Activated CD4-positive, alpha-beta T cell treated with anti-CD3 and anti-CD28 coated beads, Interleukin-2, amount 50 U/mL, for 48 hours (primary cell): ENCODE measurements at regions not wholly inside any gene's neighbourhood (a gene's known extent, or its start where the extent isn't known, plus 50 kb on each side); places are given as distances from the start of the nearest gene placed in this dataset.

Experiments
- DNase-seq, 2 experiments: peaks; one replicate each; pipeline ENCODE4 v3.0.0-alpha.2; 2020

DNA sequence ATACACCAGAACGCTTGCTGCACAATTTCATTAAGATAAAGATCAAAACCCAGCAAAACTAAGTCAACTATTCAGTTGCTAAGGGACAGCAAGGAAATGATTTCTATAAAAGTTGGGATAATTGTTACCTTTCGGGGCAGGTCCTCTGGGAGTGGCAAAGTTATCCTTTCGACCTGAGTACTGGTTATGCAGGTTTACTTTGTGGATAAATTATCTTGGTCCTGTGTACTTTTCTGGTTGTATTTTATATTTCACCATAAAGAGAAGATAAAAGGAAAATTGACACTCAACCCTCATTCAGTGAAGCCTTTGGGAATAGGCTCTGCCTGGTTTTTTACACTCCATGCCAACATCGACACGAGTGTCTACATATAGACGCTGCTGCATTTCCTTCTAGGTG is 146.5 kb downstream of the SYK start:
- no peak for DNase-seq

DNA sequence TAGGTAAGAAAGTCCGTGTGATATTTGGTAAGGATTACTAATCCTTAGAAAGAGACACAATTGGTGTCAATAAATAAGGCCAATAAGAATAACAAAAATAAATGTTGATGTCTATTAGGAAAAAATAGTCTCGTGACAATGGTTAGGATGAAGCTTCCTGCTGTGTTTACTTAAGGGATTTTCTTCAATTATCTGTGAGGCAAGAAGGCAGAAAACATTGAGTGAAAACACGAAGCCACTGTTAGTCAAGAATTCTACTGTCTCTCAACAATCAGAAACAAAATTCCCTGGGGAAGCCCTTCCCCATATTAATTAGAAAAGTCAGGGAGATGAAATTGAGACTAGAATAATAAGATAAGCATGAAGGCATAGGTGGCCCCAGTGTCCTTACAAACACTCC is 149.0 kb downstream of the SYK start:
- no peak for DNase-seq

DNA sequence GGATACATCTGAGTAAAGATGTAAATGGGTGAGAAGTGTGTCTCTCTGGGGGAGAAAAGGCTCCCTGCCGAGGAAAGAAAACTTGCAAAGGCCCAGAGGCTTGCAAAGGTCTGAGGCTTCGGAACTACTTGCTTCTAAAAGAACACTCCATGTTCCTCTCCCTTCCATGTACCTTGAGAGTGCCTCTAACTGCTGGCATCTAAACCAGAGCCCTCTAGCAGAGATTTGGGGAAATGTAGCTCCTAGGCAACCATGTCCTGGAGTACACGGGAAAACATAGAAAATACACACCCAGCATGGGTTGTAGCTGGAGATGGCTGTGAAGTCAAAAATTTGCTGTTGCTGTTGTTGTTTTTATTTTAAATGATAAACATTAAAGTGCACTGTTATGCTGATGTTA is 151.6 kb downstream of the SYK start:
- DNase-seq = no peak

DNA sequence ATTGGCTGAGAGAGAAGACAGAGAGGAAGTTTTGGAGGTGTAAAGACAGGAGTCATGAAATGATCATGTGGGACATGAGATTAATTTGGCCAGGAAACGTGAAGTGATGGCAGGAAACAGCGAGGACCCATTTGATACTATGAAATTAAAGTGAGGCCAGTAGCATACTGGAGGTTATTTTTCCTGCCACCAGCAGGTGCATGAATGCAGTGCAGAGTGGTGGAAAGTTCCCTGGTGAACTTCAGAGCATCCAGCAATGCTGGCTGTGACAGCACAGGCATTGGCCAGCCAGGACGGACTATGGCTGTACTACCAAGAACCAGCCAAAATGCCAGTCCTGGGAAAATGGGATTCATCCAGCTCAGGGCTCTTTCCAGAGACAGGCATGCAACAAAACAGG is 152.2 kb downstream of the SYK start:
- no peak for DNase-seq

DNA sequence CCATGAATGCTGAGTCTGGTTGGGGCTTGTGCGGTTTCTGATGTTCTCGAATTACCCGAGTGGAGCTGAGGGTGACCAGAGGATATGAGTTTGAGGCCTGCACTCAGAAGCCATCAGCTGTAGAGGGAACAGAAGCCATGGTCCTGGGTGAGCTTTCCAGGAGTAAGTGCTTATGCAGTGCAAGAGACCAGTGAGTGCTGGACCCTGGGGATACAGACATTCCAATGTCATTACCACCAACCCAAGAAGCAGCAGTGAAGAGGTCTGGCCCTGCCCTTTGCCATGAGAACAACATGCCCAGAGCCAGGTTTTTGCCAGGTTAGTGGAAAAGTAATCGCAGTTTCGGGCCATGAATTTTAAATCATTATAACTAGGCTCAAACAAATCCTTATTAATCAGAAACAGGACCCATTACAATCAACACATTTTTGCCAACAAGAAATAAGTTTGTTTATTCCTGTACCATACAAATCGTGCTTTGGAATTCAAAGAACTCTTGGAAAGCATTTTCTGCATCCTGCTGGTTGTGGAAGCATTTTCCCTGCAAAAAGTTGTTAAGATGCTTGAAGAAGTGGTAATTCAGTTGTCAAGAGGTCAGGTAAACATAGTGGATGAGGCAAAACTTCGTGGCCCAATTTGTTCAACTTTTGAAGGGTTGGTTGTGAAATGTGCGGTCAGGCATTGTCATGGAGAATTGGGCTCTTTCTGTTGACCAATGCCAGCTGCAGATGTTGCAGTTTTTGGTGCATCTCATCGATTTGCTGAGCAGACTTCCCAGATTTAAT is 154.6 kb downstream of the SYK start:
- no peak for DNase-seq

DNA sequence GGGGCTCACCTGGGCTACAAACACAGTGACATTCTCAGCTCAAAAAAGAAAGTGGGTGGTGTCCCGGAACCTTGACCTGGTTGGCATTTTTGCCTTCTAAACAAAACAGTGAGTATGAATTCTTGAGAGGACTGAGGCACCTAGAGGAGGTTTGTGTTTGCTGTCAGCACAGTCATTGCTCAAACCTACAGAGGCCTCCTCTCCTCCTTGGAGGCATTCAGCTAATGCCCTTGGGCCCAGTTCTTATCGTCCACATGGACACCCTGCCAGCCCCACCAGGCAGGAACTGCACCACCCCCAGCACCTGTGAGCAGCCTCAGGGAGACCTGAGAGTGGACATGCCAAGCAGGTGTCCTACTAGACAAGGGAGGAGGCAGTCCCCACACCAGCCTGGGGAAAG is 156.7 kb downstream of the SYK start:
- no peak for DNase-seq

DNA sequence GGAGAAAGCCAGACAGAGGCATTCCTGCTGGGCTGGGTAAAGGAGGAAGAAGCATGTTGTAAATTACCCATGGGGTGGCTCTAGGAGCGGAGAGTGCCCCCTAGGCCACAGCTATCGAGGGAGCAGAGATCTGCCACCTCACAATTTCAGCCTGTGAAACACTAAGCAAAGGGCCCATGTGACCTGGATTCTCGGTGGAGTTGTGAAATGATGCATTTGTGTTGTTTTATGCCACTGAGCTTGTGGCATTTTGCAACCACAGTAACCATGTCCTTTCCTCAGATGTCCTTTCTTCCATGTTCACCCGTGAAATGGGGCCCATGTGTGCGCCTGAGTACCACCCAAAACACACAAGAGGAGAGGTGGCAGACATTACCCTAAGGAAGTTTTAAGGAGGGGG is 159.3 kb downstream of the SYK start:
- DNase-seq = no peak

DNA sequence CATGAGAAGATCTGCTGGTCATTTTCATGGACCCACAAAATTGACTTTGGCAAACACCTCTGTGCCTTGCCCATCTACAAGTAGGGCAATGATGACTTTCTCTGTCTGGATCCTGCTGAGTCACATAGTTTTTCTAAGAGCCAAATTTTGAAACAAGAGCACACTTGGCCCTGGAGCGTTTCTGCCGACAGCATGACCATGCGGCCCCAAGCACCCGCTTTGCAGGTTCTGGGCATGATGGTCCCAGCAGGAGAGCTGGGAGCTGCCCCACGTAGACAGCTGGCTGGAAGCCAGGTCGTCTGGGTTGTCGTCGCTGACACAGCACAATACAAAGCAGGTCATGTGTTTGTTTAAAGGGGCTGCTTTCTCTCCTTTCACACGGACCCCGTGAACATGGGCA is 159.8 kb downstream of the SYK start:
- DNase-seq = no peak

DNA sequence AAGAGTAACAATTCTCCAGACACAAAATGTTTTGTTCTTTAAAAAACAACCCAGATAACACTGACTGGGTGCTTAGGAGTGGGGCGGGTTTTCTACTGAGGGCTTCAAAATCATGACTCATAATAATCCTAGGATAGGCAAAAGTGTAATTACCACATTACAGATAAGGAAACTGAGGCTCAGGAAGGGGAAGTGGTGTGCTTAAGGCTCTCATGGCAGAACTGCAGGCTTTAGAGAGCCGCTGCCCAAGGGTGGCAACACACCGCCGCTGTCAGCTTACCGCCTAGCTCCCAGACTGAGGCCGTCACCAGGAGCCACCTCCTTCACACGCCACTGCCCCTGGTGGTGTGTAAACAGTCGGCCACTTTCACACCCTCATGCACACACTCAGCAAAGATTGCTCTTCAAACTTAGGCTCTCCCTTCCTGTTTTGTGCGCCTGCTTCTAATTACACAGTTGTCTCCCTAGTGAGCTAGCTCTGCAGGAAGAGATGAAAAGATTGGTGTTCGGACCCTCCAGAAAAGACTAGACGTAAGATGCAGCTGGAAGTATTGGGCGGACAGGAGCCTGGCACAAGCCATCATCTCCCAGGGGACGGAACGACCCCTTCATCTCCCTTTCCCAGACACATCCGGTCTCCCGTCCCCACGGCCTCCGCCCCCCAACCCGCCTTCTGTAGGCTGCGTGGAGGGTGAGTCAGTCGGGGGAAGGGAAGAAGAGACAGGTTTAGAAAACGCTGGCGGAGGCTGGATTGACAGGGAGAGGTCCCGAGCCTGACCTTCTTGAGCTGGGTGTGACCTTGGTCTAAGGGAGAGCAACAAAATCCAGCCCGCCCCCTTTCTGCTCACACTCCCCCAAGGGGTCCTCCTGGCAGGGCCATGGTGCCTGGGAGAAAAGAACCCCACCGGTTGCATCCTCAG is 162.7 kb downstream of the SYK start:
- peak; percentile 22 to 35 for DNase-seq

DNA sequence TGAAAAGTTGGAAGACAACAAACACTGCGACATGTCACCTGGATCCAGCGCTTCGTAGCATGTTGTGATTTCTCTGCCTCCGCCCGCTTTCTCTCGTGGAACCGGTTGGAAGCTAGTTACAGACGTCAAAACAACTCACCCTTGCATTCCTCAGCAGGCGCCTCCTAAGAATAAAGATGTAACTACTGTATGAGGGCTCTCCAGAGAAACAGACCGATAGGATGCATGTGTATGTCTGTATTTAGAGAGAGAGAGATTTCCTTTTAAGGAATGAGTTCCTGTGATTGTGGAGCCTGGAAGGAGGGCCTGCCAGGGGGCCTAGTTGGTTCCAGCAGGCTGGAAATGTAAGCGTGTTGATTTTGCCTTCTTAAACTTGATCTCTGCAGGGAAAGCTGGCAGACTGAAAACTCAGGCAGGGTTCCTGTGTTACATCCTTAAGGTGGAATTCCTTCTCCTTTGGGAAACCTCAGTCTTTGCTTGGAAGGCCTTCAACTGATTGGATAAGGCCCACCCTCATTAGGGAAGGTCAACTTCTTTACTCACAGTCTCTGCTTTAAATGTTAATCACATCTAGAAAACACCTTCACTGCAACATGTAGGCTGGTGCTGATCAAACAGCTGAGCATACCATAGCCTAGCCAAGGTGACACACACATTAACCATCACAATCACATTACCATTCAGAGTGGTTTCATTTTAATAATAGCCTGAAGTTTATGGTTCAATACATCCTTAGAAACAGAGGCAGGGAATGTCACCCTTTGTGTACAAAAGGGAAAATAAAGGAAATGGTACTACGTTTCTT is 163.8 kb downstream of the SYK start:
- DNase-seq = no peak

DNA sequence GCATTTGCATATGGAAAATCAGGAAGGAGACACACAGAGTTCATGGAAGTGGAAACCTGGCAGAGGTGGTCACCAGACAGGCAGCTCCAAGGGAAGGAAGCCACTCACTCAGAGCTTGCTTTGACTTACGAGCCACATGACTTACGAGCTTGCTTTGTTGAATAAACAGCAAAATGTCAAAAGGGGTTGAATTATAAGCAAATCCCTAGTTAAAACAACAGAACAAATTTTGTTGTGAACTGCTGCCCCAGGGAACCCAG is 164.3 kb downstream of the SYK start:
- DNase-seq = no peak

DNA sequence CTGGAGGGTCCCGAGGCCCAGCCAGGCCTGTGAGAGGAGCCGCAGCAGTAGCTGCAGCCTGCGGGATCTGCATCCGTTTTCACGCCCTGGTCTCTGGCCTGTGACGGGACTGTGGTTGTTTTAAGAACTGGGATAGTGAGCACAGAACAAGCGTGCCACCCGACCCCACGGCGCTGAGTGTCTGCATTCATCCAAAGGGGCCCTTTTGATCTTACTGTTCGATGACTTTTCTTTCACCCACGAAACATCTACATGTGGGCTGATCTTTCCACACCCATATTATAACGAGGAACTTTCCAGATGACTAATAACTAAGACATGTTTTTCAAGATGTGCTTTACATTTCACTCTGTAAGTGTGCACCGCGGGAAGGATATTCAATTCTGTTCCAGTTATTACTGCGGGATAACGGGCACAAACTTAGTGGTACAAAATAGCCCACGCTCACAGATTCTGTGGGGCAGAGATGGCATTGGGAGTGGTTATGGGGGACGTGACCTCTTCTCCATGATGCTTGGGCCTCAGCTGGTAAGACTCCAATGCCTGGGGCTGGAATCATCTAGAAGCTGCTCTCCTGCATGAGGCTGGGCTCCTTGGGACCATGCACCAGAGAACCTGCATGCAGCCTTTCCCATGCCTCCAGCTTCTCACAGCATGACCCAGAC is 165.0 kb downstream of the SYK start:
- DNase-seq = peak; percentile 61 to 68

DNA sequence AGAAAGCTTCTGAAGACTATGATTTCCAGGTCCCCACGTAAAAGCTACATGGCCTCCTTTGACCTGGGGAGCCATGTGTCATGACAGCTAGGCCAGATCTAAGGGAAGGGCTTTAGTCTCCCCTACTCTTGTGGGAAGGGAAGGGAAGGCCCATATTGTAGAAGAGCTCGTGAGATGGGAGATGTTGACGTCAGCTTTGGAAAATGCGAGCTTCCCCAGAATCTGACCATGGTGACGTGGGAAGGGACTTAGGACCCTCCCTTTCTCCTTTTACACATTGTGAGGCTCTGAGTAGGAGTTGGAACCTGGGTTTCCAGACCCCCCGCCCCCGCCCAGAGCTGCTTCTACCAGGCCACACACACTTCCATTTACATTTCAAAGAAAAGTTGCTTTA is 165.5 kb downstream of the SYK start:
- no peak for DNase-seq

DNA sequence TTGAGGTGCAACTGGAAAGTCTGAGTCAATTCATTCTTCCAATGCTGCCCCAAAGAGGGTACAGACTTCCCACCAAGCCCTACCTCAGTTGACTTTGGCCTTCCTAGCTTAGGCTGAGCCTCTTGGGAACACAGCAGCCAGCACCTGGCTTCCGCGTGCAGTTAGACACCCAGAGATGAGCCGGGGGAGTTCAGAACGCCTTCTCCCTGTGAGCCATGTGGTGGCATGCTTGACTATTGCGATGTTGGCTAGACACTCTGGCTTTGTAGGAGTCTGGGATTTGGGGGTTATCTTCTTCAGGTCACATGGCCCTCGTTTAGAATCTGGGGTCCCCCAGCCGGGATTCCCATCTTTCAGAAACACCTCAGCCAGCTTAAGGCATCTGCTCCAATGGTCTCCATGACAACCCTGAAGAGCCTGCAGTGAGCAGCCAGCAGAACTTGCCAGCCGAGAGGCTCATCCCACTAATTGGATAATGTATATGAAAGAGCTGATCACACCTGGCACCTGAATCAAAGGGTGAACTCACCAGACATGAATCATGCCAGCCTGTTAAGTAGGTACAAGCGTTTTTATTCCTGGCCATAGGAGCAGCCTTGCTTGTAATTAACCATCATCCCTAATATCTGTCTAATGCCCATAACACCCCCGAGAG is 167.5 kb downstream of the SYK start:
- no peak for DNase-seq

DNA sequence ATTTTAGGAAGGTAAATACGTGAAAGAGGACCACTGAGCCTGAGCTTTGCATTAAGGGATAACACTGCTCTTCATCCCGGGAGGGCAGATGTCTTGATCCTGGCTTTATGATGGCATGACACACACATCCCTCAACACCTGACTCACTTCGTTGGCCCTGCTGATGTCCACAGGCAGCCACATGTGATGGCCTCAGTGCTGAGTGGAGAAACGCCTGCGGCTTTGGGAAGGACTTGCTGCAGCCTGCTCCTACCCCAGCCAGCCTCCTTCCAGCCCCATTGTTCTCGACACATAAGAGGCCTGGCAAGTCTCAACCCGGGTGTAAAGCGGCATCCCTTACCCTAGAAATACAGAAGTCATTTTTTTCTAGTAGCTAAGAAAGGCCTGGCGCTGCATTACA is 169.0 kb downstream of the SYK start:
- DNase-seq = no peak

DNA sequence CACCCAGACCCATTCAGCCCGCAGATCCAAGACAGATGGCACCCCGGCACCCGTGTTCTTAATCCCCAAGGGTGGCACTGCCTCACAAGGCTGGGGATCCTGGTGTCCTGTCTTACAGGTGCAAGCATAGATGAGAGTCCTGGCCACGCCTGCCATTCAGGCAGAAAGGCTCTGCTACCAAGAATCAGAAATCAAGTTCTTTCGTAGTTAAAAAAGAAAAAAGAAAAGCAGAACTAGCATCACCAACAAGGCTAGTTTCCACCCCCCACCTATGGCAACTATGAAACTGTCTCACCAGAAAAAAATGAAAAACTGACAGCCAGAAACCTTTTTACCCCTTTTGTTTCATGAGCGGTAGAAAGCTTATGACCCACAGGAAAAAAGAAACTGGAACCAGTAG is 170.4 kb downstream of the SYK start:
- DNase-seq = no peak

DNA sequence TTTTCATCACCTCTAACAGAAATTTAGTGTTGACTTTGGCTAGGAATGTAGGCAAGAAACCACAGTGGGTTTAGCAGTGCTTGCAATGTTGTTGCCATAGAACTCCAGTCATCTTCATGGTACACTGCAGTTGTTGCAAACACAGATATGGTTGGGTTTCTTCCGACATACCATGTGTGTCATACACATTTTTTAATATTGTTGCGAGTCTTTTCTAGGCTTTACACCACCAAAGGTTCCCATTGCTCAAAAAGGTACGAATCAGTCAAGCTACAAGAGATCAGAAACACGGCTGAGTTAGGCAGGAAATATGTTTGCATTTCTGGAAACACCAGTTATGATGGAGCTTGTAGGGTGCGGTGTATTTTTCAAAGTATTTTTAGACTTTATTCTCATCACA is 172.4 kb downstream of the SYK start:
- DNase-seq = no peak

DNA sequence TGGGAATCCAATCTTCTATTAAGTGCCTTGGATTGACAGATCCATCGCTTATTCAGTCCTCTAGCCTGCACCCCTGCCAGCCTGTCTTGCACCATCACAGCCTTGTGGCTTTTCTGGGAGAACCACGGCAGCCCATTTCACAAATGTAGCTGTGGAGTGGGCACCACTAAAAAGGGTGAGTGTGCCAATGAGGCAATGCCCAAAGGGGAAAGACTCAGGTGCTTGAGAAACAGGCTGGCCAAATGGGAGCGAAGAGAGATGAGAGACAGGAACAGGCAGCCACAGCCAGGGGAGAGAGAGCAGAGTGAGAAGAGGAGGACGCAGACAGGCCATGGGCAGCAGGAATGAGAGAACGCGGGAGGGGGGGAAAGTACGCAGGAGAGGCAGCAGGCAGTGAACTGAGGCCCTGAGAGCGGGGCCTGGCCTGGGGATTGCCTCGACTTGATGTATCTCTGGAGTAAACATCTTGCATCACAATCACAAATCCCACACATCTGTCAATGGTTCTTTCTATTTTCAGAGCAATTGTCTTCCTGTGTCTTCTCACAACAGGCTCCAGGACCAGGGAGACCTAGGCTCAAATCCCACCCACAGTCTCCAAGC is 173.1 kb downstream of the SYK start:
- DNase-seq = no peak

DNA sequence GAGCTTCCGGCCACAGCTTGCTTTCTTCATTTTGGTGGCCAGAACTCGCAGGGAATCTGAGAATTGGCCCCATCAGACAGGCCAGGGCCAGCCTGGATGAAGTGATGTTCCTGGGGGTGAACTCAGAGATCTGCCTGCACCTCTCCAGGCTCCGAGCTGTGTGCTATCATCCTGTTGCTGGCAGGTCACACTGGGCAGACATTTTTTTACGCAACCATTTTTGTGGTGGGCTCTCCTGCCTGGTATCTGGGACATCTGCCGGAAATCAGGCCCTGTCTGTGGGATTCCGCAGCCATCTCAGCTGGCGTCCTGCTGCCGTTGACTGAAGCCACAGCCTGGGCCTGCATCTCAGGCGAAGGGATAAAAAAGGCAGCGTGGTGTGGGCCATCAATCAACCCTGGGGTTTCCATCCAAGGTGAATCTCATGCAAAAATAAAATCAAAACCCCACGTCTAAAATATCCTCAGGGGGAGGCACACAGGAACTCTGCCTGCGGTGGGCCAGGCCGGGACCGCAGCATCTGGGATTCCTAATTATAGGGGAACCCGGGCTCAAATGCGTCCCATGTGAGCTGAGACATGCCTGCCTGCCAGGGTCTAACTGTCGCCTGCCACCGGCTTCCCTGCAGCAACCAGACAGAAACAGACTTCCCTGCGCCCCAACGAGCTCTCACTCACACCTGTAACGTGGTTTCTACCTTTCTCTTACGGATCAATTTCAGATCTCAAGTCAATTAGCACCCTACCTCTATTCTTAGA is 174.3 kb downstream of the SYK start:
- no peak for DNase-seq

DNA sequence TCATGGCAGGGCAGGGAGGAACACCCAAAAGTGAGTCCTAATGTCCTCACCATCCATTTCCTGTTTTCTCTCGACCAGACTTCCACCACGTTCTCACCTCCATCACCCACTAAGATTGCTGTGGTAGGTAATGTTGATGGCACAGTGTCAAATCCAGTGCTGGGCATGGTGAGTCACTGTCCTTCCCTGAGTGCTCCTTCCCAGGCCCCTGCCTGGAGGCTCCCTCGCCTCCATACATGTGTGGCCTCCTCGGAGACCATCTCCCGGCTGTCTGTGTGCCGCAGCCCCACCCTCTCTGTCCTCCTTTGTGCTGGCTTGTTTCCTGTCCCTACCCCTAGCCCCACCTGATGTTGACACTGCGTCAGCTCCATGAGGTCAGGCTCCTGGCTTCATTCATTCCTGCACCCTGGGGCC is 177.5 kb downstream of the SYK start:
- DNase-seq = no peak

DNA sequence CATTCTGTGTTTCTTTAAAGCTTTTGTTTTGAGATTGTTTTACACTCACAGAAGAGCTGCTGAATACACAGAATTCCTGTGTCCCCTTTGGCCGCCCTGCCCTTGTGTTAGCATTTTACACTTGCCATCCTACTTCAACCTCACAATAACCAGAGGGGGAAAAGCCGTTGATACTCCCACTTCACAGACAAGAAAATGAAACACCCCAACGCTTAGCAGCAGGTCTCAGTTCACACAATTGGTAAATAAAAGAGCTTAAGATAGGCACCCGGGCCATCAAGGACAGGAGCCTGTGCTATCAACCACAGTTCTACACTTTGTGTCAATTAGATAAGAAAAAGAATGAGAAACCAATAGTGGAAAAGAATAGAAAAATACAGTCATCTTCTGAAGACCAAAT is 178.0 kb downstream of the SYK start:
- no peak for DNase-seq
